Stimulated activated CD4-positive, alpha-beta T cell treated with anti-CD3 and anti-CD28 coated beads, TNF-alpha, amount 100 ng/mL, for 48 hours (primary cell): ENCODE measurements at regions not wholly inside any gene's neighbourhood (a gene's known extent, or its start where the extent isn't known, plus 50 kb on each side); places are given as distances from the start of the nearest gene placed in this dataset.

Experiments used
- DNase-seq, 3 donors: peaks; one replicate each; pipeline ENCODE4 v3.0.0-alpha.2; 2020; ENCODE audit warnings: low read depth in 3 of 3

GRCh38 chr9:13648068-13648467, 368.6 kb upstream of the MPDZ start:
- DNase-seq: no peak

DNA sequence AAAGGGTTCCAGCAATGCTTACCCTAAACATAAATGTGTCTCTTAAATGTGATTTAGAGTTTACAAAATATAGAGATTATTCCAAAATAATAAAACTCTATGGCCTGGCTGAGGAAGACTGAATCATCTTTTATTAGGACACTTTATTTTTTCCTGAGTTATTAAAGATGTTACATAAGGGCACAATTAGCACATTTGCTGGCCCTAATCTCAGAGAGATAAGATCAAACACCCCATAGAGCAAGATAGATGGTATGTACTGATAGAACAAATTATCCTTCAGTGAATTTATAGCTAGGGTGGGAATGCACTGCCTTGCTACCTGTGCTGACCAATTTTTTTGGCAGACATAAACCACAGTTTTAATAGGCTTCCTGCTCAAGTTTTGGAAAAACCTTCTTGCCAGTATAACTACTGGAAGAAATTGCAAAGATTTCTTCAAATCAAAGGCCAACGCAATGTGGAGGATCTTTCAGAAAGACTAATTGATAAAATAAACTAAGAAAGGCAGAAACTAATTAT, 367.1 kb upstream of the MPDZ start:
- DNase-seq: no peak

GRCh38 chr9:13645557-13645956, 366.1 kb upstream of the MPDZ start:
- no peak for DNase-seq

DNA sequence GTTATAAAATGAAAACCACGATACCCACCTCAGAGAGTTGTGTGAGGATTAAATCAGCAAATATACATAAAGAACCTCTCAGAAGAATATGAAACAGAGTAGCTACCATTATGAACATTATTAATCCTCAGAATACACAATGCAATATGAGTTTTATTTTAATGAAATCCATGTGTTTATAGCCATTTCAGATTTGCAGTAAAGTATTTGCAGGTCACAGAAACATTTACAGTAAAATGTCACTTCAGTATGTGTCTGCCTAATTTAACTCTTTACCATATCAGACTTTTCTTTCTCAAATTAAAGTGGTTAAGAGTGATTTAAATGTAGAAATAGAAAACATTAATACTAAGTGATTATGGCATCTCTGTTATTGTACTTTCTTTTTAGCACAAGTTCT, 365.2 kb upstream of the MPDZ start:
- no peak for DNase-seq

DNA sequence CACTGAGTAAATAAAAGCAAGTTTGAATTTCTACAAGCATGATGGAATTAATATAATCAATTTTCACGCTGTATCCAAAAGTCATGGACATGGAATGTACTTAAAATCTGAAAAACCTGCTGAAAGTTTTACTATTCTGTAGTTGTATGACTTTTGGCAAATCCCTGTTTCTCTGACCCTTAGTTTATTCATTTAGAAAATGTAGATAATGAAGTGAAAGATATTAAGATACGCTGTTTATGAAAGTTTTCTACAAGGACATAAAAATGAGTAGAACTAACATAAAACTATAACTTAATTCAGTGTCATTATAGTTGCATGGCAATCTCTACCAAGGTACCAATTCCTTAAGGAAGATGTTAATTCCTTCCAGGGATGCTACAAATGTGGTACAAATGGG, 363.2 kb upstream of the MPDZ start:
- DNase-seq: no peak

GRCh38 chr9:13629067-13629466, 349.6 kb upstream of the MPDZ start:
- DNase-seq: no peak

GRCh38 chr9:13628526-13628925, 349.0 kb upstream of the MPDZ start:
- DNase-seq: no peak

DNA sequence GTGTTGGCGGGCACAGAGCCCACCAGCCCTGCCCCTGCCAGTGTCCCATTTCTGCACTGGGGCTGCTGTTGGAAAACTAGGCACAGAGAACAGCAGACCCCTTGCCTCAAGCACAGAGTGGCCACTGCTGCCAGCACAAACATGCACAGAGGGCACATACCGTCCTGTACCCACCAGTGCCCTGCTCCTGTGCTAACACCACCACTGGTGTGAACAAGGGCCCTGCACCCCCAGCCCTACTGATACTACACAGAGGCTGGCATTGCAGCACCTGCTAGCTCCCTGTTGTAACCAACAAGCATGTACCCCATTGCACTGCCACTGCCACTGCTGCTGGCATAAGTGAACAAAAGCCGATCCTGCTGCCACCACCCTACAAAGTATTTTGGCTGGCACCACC, 348.0 kb upstream of the MPDZ start:
- DNase-seq: no peak

GRCh38 chr9:13627071-13627470, 347.6 kb upstream of the MPDZ start:
- DNase-seq: no peak

DNA sequence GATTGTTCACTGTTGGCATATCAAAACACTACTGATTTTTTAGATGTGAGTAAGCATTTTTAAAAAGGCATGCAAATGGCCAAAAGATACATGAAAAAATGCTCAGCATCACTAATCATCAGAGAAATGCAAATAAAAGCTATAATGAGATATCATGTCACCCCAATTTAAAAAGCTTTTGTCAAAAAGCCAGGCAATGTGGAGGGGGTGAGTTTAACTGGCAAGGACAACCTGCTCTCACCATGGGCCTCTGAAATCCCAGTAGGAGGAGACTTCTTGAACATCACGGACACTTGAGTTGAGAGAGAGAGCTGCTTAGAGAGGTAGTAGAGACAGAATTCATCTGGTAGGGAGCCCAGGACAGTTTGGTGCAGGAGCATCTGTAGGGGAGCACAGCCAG, 347.1 kb upstream of the MPDZ start:
- no peak for DNase-seq

- DNase-seq: no peak
Observed at GRCh38 chr9:13621872-13622564, 342.5 kb upstream of the MPDZ start.

GRCh38 chr9:13616491-13617035, 337.1 kb upstream of the MPDZ start:
- DNase-seq: no peak

GRCh38 chr9:13615660-13616490, 336.4 kb upstream of the MPDZ start:
- DNase-seq: no peak

- DNase-seq: no peak
Observed at GRCh38 chr9:13614060-13614459, 334.6 kb upstream of the MPDZ start.

- DNase-seq: no peak
Observed at GRCh38 chr9:13613296-13613695, 333.8 kb upstream of the MPDZ start.

DNA sequence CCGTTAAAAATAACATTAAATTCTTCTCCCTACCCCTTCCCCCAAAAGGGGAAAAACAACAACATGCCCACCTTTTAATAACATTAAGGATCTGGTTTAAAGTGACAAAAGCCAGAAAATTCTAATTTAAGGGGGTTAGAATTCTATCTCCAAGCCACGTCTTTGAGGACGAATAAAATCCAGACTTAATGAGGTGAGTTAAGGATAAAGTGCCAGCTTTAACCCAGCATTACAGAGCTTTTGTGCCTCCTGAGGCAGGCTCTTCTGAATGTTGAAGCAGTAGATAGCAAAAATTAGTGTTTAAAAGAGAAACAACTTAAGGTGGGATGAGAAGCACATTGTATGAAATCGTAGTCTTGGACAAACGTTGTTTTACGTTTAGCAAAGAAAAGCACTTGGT, 329.0 kb upstream of the MPDZ start:
- no peak for DNase-seq

DNA sequence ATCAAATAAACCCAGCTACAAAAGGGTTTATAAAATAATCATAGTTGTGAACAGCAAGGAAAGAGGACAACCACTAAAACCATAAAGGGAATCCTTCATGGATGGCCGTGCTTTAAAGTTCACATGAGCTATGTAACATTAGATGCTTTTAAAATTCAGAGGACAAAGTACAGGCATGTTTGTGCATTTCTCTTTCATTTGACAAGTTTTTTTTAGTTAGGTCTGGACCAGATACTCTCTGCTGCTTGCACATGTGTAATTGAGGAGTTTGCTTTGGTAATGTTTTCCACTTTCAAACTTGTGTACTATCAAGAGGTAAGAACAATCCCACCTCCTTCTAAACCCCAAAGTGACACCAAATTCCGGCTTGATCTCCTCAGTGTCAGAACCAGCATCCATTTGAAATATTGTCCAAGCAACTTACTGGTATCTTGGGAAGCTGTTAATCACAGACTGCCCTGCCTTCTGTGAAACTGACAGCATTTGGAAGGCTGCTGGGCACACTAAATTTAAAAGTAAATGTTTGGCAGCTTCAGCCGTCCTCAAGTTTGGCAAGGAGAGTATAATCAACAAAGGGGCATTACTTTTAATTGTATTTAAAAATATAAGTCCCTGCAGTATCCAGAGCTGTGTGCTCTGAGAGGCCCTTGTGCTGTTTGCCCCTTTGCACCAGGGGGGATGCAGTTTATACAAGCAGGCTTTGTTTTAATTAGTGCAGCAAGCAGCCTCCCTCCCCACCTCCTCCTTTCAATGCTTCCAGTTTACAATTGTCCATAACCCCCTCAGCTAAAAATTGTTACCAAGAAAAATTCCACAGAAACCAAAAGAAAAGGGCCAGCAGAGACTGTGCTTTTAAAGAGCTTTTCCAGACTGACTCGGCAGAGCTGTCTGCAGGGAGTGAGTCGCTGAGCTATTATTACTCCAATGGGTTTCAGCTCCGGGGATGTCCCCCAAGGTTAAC, 328.3 kb upstream of the MPDZ start:
- DNase-seq: no peak

DNA sequence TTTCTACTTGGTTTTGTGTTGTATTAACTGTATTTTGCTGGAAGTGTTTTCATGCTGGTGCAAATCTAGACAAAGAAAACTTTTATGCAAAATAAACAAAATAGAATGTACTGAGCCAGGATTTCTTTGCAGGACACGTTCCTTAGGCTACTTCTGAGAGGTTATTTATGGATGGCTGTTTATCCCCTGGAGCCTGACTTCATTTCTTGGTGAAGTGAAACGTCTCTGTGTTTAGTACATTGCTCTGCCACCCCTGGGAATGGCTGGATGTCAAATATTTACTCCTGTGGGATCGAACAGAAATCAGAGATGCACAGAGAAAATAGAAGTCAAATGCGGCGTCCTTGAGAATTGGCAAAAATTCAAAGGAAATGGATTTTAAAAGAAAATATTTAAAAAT, 327.1 kb upstream of the MPDZ start:
- no peak for DNase-seq

DNA sequence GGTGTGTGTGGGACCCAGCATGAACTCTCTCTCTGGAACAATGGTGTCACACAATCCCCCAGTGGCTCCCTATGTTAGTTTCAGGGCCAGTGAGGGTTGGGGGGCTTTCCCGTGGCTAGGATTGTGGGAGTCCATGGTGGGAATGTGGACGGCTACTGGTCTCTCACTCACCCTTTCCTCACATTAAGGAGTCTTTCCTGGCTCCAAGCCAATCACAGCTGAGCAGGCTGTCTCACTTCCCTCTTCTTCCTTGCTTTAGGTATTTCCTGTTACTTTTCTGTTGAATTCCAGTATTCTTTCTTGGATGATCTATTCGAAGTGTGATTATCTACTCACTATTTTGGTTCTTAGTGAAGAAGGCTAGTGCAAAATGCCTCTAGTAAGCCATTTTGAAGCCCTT, 324.4 kb upstream of the MPDZ start:
- no peak for DNase-seq

DNA sequence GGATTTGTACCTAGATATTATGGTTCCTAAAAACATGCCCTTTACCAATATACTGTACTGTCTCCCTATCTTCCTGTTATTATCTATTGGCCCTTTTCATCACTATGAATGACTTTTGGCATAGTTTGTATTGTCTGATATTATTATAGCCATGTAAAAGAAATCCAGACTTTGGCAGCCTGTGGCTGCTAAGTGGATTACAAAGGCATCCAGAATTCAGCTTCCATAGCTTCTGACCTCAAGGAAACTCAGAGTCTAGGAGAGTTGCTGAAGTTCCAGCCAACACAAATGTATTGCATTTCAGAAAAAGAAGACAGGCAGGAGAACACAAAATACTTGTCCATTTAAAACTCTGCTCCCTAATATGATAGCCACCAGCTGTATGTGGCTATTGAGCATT, 319.2 kb upstream of the MPDZ start:
- DNase-seq: no peak

- no peak for DNase-seq
Observed at GRCh38 chr9:13597427-13597826, 317.9 kb upstream of the MPDZ start.

DNA sequence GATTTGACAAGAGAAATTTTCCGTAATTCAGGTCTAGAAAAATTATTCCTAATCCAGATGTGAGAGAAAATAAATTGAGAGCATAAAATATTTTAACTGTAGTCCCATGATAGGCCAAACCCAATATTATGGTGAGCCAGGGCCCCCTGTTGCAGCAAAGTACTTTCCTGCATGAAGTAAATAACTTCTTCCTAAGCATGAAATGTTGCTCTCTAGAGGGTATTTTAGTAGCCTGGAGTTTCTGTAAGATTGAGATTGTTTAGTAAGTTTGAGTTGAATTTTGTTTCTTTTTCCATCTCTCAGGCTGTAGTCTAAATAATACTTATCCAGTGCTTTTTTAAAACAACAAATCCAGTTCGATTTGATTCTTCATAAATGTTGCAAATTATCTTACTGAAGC, 317.5 kb upstream of the MPDZ start:
- no peak for DNase-seq
